ENCODE measurements at regions not wholly inside any gene's neighbourhood (a gene's known extent, or its start where the extent isn't known, plus 50 kb on each side); places are given as distances from the start of the nearest gene placed in this dataset.
"Not testable (repeated sequence)": the region's sequence is repeated elsewhere in the genome, so short reads cannot be mapped to it uniquely, and the experiment has no call there.

GRCh38 chr16:65372171-65372570, 250.3 kb upstream of the CDH11 start:
- ChIA-PET POLR2A (no interaction called here), CTCF (ENCODE audit: unreplicated experiment) (no interaction called here)
- Histone ChIP-seq H3K36me3 (ENCODE audit: insufficient read depth, low read length) (no peaks in the 10 kb centered on the region), H3K9me3 (ENCODE audit: low read length) (no peaks in the 10 kb centered on the region), H4K20me1 (ENCODE audit: insufficient read depth, low read length) (no peaks in the 10 kb centered on the region), H3K4me1 (ENCODE audit: insufficient read depth, low read length, poor library complexity, severe bottlenecking) (no peaks in the 10 kb centered on the region), H3K4me2 (ENCODE audit: low read length) (no peak overlapping the region), H3K79me2 (ENCODE audit: insufficient read depth, low read depth, low read length) (no peaks in the 10 kb centered on the region), H3K27ac (ENCODE audit: low read depth, low read length, poor library complexity, severe bottlenecking) (no peak overlapping the region), H2AFZ (ENCODE audit: low read length) (no peak overlapping the region), H3K4me3 (ENCODE audit: low read depth, low read length, poor library complexity, severe bottlenecking) (no peak overlapping the region), H3K9me2 (ENCODE audit: insufficient read depth, low read length) (no peaks in the 10 kb centered on the region)
- intact Hi-C loops (cut with micrococcal nuclease; ENCODE audit: unreplicated experiment) = no loop called here
- no peak for DNase-seq (ENCODE audit: low spot score)
- no TSS peak for BruUV-seq (replicated peaks)
- TF ChIP-seq, protein P1, sequence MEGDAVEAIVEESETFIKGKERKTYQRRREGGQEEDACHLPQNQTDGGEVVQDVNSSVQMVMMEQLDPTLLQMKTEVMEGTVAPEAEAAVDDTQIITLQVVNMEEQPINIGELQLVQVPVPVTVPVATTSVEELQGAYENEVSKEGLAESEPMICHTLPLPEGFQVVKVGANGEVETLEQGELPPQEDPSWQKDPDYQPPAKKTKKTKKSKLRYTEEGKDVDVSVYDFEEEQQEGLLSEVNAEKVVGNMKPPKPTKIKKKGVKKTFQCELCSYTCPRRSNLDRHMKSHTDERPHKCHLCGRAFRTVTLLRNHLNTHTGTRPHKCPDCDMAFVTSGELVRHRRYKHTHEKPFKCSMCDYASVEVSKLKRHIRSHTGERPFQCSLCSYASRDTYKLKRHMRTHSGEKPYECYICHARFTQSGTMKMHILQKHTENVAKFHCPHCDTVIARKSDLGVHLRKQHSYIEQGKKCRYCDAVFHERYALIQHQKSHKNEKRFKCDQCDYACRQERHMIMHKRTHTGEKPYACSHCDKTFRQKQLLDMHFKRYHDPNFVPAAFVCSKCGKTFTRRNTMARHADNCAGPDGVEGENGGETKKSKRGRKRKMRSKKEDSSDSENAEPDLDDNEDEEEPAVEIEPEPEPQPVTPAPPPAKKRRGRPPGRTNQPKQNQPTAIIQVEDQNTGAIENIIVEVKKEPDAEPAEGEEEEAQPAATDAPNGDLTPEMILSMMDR (conservative IDR thresholded peaks at IDR 0.05; ENCODE audit: low read length) = no peak
- TF ChIP-seq EZH2phosphoT487 (IDR thresholded peaks at IDR 0.05; ENCODE audit: borderline replicate concordance, low read depth, low read length) = no peak

- Histone ChIP-seq H3K27ac (ENCODE audit: low read depth, low read length, poor library complexity, severe bottlenecking) (no peak overlapping the region), H4K20me1 (ENCODE audit: insufficient read depth, low read length) (no peaks in the 10 kb centered on the region), H3K4me2 (ENCODE audit: low read length) (no peak overlapping the region), H3K4me3 (ENCODE audit: low read depth, low read length, poor library complexity, severe bottlenecking) (no peak overlapping the region), H3K9me3 (ENCODE audit: low read length) (no peaks in the 10 kb centered on the region), H2AFZ (ENCODE audit: low read length) (no peak overlapping the region), H3K79me2 (ENCODE audit: insufficient read depth, low read depth, low read length) (no peaks in the 10 kb centered on the region), H3K36me3 (ENCODE audit: insufficient read depth, low read length) (no peaks in the 10 kb centered on the region), H3K4me1 (ENCODE audit: insufficient read depth, low read length, poor library complexity, severe bottlenecking) (no peaks in the 10 kb centered on the region), H3K9me2 (ENCODE audit: insufficient read depth, low read length) (no peaks in the 10 kb centered on the region)
- DNase-seq (ENCODE audit: low spot score) = no peak
- no peak for TF ChIP-seq EZH2phosphoT487 (IDR thresholded peaks at IDR 0.05; ENCODE audit: borderline replicate concordance, low read depth, low read length)
- TF ChIP-seq, protein P1 (conservative IDR thresholded peaks at IDR 0.05; ENCODE audit: low read length) = no peak
- no TSS peak for BruUV-seq (replicated peaks)
- intact Hi-C loops (cut with micrococcal nuclease; ENCODE audit: unreplicated experiment) = no loop called here
- ChIA-PET POLR2A (interaction anchor here (0.7 kb wide), 2 partner anchors 24 to 762 kb away, joined by 4 read pairs; no protein-coding TSS in a partner anchor), CTCF (ENCODE audit: unreplicated experiment) (no interaction called here)
Observed at GRCh38 chr16:65365732-65366715, 244.2 kb upstream of the CDH11 start.

DNA sequence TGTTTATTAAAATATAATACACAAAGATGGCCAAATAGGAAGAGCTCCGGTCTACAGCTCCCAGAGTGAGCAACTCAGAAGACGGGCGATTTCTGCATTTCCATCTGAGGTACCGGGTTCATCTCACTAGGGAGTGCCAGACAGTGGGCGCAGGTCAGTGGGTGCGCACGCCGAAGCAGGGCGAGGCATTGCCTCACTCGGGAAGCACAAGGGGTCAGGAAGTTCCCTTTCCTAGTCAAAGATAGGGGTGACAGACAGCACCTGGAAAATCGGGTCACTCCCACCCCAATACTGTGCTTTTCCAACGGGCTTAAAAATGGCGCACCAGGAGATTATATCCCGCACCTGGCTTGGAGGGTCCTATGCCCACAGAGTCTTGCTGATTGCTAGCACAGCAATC, 234.9 kb upstream of the CDH11 start:
- H3K36me3 ChIP-seq (ENCODE audit: insufficient read depth, low read length); H3K4me2 ChIP-seq (ENCODE audit: low read length); DNase-seq (ENCODE audit: low spot score); H3K79me2 ChIP-seq (ENCODE audit: insufficient read depth, low read depth, low read length); BruUV-seq (replicated peaks); H3K4me3 ChIP-seq (ENCODE audit: low read depth, low read length, poor library complexity, severe bottlenecking); H3K9me2 ChIP-seq (ENCODE audit: insufficient read depth, low read length); H3K4me1 ChIP-seq (ENCODE audit: insufficient read depth, low read length, poor library complexity, severe bottlenecking); H2AFZ ChIP-seq (ENCODE audit: low read length); H4K20me1 ChIP-seq (ENCODE audit: insufficient read depth, low read length); intact Hi-C loops (cut with micrococcal nuclease; ENCODE audit: unreplicated experiment); H3K9me3 ChIP-seq (ENCODE audit: low read length); POLR2A ChIA-PET; CTCF ChIA-PET (ENCODE audit: unreplicated experiment); H3K27ac ChIP-seq (ENCODE audit: low read depth, low read length, poor library complexity, severe bottlenecking): not testable (repeated sequence)
